GM19099 (cell line): ENCODE measurements at regions not wholly inside any gene's neighbourhood (a gene's known extent, or its start where the extent isn't known, plus 50 kb on each side); places are given as distances from the start of the nearest gene placed in this dataset.

Experiments used
- POLR2A ChIP-seq: IDR thresholded peaks from 3 replicates; pipeline ENCODE4 v1.6.1; 2011; ENCODE audit warnings: low read depth; ENCODE audit not compliant: insufficient read length; ENCODE audit errors: extremely low read depth

DNA sequence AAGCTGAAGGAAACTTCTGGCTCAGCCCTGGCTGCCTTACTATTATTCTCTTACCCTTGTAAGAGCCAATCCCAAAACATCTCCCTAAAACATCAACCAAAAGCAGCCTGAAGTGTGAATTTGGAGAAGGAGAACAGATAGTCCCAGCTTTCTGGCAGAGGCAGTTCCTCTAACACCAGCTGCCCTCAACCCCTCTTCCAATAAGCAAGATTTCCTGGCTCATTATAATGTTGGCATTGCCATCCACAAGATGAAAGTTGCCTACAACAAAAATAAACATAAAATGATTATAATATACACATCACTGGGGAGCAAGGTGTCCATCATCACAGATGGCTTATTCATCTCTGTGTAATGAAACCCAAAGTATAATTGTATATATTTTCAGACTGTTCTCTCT, 352.5 kb upstream of the CCDC196 start:
- no peak for TF ChIP-seq POLR2A

DNA sequence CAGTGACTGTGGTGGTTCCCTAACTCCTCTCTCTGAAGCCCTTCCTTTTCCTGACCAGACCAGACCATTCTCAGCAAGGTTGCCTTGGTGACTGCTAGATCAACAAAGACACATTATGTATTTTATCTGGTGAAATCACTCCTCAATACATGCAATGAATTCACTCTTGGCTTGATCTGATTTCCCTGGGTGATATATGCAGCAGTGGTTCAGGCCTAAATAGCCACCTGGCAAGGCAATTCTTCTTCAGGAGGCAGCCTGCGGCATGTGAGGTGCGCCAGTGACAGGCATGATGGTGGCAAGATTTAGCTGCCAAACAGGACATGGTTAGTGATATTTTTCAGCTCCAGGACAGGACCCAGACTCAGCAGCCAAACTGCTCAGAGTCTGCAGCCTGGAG, 350.3 kb upstream of the CCDC196 start:
- TF ChIP-seq POLR2A, result no peak

DNA sequence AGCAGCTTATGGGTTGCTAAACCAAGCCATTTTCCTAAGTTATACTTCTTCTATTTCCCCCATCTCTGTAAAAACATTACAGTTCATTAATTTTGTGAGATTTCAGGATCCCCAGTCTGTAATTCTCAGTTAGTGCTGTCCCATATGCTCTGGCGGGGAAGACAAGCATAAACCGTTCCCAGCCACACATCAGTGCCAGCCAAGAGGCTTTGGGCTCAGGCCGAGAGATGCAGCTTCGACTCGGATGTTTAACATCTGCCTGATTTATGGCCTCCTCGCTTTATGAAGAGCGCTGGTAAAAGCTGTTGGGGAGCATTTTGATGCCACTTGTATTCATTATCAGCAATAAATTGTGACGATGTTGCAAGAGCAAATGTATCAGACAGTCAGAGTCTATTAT, 349.1 kb upstream of the CCDC196 start:
- no peak for TF ChIP-seq POLR2A

DNA sequence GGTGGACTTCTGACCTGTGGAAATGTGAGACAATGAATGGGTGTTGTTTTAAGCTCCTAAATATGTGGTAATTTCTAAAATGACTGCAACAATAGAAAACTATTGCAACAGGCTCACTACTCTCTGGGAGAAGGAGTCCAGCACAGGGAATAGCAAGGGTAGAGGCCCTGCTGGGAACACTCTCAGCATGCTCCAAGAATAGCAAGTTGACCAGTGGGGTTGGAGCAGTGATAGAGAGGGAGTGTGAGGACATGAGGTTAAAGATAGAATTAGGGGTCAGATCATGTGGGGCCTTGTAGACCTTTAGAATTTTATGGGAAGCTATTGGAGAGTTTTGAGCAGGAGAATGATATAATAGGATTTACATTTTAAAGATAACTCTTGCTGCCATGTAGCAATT, 346.7 kb upstream of the CCDC196 start:
- TF ChIP-seq POLR2A, result no peak

DNA sequence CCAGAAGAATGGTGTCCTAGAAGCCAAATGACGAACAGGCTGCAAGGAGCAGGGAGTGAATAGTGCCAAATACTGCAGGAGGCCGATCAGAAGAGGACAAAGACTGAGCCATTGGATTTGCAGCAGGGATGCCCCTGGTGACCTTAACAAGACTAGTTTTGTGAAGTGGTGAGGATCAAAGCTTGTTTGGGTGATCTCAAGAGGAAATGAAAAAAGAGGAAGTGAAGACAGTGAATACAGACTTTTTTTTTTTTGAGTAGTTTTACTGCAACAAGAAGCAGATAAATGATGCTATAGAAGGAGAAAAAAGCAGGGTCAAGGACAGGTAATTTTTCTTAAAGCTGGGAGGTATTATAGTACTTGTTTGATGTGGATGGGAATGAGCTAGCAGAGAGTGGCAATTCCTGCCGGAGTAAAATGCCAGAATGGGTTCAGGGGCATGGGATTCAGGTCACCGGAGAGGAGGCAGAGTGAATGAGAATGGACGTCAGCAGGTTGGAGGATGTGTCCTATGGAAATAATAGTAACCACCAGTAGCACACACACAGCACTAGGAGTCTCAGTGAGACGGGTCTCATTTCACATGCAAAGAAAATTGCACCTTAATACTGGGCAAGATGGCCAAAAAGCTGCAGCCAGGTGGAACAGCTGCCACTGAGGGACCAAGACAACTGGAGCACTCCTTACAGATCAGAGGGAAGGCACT, 345.8 kb upstream of the CCDC196 start:
- no peak for TF ChIP-seq POLR2A

DNA sequence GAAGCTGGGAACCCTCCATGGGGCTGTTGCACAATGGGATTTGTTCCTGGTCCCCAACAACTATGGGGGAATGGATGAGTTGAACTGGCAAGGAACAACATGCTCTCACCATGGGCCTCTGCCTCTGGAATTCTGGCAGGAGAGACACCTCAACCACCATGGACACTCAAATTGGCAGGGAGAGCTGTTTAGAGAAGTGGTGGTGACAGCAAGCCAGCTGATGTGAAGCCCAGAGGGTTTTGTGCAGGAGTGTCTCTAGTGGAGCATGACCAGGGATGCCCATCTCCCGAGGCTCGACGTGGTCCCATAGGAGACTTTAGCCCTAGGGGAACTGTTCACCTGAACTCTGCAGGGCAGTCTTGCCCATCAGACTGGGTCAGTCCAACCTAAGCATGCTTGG, 345.2 kb upstream of the CCDC196 start:
- no peak for TF ChIP-seq POLR2A

DNA sequence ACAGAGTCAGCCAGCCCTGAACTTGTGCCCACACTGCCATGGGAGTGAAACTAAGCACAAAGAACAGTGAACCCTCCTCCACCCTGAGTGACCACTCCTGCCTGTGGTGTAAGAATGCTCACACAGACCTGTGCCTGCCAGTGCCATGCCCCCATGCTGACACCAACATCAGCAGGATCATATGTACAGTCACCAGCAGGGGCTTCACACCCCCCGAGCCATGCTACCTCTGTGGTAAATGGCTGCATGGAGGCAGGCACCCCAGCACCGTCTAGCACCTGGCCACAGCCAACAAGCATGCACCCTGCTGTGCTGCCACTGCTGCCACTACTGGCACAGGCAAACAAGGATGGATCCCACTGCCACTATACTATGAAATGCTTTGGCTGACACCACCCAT, 344.4 kb upstream of the CCDC196 start:
- no peak for TF ChIP-seq POLR2A

DNA sequence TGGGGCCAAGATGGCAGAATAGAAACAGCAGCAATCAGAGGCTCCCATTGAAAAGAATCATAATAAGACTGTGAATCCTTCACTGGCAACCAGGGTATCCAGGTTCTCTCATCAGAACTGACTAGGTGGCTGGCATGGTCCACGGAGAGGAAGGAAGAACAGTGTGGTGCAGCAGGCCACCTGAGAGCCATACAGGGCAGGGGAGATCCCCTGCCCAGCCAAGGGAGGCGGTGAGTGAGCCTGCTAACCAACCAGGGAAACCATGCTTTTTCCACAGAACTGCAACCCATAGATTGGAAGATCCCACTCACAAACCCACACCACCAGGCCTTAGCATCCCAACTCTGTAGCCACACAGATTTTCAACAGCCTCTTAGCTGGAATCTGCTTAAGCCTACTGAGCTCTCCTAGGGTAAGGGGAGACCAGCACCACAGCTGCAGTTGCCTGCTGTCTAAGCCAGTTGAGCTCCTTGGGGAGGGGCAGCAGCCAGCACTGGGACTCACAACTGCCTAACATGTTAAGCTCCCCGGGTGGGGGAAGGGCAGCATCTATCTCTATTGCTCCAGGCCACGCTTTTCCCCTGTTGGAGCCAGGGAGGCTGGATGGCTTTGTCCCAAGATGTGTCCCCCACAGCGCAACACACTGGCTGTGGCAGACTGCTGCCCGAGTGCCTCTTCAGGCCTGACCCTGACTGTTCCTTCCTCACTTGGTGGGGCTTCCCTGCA, 342.6 kb upstream of the CCDC196 start:
- TF ChIP-seq POLR2A, result no peak

DNA sequence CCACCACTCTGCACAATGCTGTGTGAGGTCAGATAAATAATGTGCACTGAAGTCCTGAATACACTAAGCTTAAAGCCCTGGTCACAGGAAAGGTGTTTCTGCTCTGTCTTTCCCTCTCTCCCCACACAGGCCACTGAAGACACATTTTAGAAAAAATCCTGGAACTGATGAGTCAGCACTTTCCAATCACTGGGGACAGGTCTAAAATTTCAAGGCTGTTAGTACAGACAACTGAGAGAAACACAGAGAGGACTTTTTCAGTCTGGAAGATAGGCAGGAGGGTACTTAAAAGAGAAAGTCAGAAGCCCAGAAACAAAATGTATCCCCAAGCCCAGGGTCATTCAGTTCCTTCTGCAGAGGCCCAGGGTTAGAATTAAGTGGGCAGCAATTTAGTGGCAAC, 333.9 kb upstream of the CCDC196 start:
- no peak for TF ChIP-seq POLR2A

DNA sequence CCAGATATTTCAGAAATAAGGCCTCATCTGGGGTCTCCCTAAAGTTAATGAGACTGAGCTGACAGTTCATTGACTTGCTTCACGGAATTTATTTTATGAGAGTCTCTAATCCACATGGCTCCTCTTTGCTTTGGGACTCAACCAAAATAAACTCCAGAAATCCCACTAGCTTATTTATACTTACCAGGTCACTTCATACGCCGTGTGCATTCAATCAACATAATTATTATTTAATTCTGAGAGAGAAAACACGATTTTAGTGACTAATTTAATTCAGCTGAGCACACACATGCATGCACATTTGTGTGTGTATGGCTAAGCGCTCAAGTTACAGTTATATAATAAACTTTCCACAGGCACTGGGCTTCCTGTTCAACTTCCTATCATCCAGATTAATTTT, 333.4 kb upstream of the CCDC196 start:
- no peak for TF ChIP-seq POLR2A

DNA sequence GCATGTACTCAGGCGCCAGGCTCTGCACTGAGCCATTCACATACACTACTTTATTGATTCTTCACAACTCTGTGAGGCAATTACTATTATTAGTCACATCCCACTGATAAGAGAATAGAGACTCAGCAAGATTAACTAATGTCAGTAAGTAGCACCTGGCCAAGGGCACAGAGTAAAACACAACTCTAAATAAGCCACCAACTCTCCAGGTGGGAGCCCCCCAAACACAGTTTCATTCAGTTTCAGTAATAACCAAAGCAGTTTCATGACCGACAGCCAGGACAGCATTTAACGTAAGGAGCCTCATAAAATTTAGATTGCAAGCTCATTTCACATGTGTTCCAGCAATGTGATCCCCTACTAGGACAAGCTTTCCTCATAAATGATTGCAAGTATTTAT, 323.1 kb upstream of the CCDC196 start:
- TF ChIP-seq POLR2A, result no peak

DNA sequence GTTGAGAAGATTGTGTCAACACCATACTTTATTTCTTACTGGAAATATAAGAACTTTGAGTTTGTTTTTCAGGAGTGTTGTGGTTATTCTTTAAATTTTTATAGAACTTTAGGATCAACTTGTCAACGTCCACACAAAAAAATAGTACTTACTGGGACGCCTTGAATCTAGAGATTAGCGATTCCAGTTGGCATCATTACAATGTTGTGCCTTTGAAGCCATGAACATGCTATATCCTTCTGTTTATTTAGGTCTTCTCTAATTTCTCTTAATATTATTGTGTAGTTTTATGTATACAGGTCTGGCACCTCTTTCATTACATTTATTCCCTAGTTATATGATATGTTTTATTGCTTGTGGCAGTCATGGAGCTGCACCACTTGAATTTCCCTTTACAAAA, 320.8 kb upstream of the CCDC196 start:
- no peak for TF ChIP-seq POLR2A

DNA sequence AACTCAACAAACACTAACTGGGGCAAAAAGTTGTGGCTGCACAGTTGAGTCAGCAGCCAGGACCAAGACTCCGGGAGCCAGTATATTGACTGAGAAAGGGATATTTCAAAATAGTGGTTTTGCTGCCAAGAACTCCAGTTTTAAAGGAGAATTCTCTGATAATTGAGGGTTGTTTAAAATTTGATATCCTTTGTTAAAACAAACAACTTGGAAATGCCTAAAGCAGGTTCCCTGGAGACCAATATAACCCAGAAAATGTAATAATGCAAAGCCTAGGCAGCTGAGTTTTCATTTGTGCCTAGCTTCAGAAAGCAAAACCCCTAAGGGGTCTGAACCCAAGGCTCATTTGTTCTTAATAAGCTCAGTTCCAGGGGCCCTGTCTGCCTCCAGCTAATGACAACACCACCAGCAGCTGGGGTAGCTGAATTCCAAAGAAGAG, 311.7 kb upstream of the CCDC196 start:
- TF ChIP-seq POLR2A, result no peak

DNA sequence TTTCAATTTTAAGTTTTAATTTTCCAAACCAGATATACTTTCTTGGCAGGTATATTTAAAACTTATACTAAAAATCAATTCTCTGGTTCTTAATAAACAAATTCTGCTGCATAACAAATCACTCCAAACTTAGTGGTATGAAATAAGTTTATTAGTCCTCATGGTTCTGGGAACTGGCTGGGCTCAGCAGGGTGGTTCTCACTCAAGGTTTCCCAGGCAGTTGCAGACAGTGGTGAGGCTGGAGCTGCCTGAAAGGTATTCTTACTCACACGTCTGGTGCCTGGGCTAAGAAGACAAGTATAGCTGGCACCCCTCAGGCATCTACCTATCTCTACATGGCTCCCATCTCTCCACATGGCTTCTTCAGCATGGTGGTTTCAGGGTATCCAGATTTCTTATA, 308.2 kb upstream of the CCDC196 start:
- TF ChIP-seq POLR2A, result no peak

DNA sequence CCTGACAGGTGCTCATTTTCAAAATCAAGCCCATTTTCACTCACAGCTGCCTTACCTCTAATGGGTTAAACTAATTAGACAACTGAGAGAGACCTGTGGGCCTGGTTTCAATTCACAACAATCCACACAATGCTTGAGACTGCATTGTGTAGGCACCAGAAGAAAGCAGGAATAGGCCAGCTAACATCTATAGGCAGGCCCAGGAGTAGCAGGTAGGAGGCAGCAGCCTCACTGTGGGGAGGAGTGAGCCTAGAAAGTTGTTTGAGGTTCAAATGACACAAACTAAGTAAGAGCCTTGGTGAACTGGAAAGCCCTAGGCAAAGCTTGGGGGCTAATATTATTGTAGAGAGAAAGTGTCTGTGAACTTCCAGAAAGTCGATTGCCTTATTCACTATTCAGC, 289.5 kb upstream of the CCDC196 start:
- no peak for TF ChIP-seq POLR2A

DNA sequence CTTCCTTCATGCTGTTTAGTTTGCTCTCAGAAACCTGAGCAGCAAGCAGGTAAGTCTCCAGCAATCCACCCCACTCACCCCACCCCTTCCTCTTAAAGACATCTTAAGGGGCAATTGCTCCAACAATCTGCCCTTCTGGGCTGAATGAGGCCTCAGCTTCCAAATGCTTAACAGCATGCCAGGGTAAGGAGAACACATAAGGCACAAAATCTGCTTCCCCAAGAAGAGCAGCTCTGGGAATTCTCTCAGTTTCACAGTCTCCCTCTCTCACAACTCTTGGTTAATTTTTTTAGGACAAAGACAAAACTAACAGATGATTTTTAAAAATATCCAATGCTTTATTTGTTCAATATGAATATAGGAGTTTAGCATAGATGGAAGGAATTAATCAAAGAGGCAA, 288.9 kb upstream of the CCDC196 start:
- no peak for TF ChIP-seq POLR2A
